WTC11 (cell line): ENCODE measurements at regions not wholly inside any gene's neighbourhood (a gene's known extent, or its start where the extent isn't known, plus 50 kb on each side); places are given as distances from the start of the nearest gene placed in this dataset.
"Not testable (repeated sequence)": the region's sequence is repeated elsewhere in the genome, so short reads cannot be mapped to it uniquely, and the experiment has no call there.

Source experiments
- ATAC-seq: fragments of 200-7000 bp; cut with Tn5 transposase; 2 replicates; pipeline ENCODE4 v1.10.0; 2021; ENCODE audit warnings: mild to moderate bottlenecking, moderate library complexity
- CTCF ChIA-PET: fragments of 300-600 bp; sonication (Branson Sonifier 250); formaldehyde crosslinking; loops from one replicate; lab custom pipeline; 2021; ENCODE audit warnings: antibody characterized with exemption; lab: Charles Lee
- POLR2A ChIA-PET: fragments of 350-600 bp; sonication (Branson Sonifier 250); formaldehyde crosslinking; loops from one replicate; lab custom pipeline; 2021; ENCODE audit warnings: antibody characterized with exemption; lab: Charles Lee
- DNase-seq: peaks from one replicate; pipeline ENCODE4 v3.0.0; 2021; ENCODE audit warnings: low spot score
- H3K27ac Mint-ChIP-seq: 2 replicates; pipeline ENCODE4 v1.8.0; 2021; ENCODE audit warnings: mixed read lengths
- H3K27me3 Mint-ChIP-seq: 2 replicates; pipeline ENCODE4 v1.8.0; 2021; ENCODE audit warnings: low read depth, mild to moderate bottlenecking, moderate library complexity, mixed read lengths
- H3K36me3 Mint-ChIP-seq: 2 replicates; pipeline ENCODE4 v1.8.0; 2021; ENCODE audit warnings: mixed read lengths
- H3K4me1 Mint-ChIP-seq: 2 replicates; pipeline ENCODE4 v1.8.0; 2022; ENCODE audit warnings: mixed read lengths
- H3K4me3 Mint-ChIP-seq: 2 replicates; pipeline ENCODE4 v1.8.0; 2021; ENCODE audit warnings: mild to moderate bottlenecking, moderate library complexity, mixed read lengths
- H3K9me3 Mint-ChIP-seq: 2 replicates; pipeline ENCODE4 v1.8.0; 2021; ENCODE audit warnings: mixed read lengths
- ATF3 ChIP-seq: sonication (generic); formaldehyde crosslinking; conservative IDR thresholded peaks from 2 replicates; pipeline ENCODE4 v1.8.1; 2022; ENCODE audit warnings: mild to moderate bottlenecking, missing genetic modification reagents
- CREB1 ChIP-seq: sonication (generic); formaldehyde crosslinking; IDR thresholded peaks from 2 replicates; pipeline ENCODE4 v1.8.0; 2023; ENCODE audit warnings: mild to moderate bottlenecking, missing genetic modification reagents
- ERG ChIP-seq: fragments of 250-450 bp; sonication (Bioruptor Pico); IDR thresholded peaks from 2 replicates; pipeline ENCODE4 v1.8.0; 2021; ENCODE audit warnings: mild to moderate bottlenecking
- MXD4 ChIP-seq: fragments of 250-450 bp; sonication (Bioruptor Pico); IDR thresholded peaks from 2 replicates; pipeline ENCODE4 v1.8.0; 2021; ENCODE audit warnings: mild to moderate bottlenecking, moderate library complexity, borderline replicate concordance
- ZNF121 ChIP-seq: sonication (generic); formaldehyde crosslinking; IDR thresholded peaks from 2 replicates; pipeline ENCODE4 v1.8.0; 2023; ENCODE audit warnings: missing genetic modification reagents
- TF ChIP-seq, protein P1 (sequence below): fragments of 250-450 bp; sonication (Bioruptor Pico); IDR thresholded peaks from 2 replicates; pipeline ENCODE4 v2.1.2; 2022; ENCODE audit warnings: mild to moderate bottlenecking, moderate library complexity

- TF ChIP-seq, protein P1, sequence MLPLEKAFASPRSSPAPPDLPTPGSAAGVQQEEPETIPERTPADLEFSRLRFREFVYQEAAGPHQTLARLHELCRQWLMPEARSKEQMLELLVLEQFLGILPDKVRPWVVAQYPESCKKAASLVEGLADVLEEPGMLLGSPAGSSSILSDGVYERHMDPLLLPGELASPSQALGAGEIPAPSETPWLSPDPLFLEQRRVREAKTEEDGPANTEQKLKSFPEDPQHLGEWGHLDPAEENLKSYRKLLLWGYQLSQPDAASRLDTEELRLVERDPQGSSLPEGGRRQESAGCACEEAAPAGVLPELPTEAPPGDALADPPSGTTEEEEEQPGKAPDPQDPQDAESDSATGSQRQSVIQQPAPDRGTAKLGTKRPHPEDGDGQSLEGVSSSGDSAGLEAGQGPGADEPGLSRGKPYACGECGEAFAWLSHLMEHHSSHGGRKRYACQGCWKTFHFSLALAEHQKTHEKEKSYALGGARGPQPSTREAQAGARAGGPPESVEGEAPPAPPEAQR (CRISPR knock-in tag): no peak
- TF ChIP-seq ATF3 (no peak), MXD4 (CRISPR knock-in tag) (no peak), CREB1 (CRISPR knock-in tag) (no peak), ZNF121 (no peak), ERG (CRISPR knock-in tag) (no peak)
These were observed 364.7 kb upstream of the DEFB115 start (continued) for GRCh38 chr20:30892541-30893345.

- Mint-ChIP-seq H3K4me3 (peak overlapping the region; percentile 90), H3K4me1 (peaks cover 40% of the 10 kb centered on the region), H3K27me3 (peaks cover 76% of the 10 kb centered on the region)
- H3K9me3 Mint-ChIP-seq, CTCF ChIA-PET, H3K27ac Mint-ChIP-seq, POLR2A ChIA-PET, H3K36me3 Mint-ChIP-seq: not testable (repeated sequence)
- DNase-seq (peak; percentile 44), ATAC-seq (peak; percentile 72)
These were observed 363.8 kb upstream of the DEFB115 start for GRCh38 chr20:30893346-30894314.

- peaks cover 84% of the 10 kb centered on the region for H3K27me3 Mint-ChIP-seq
- H3K27ac Mint-ChIP-seq, POLR2A ChIA-PET, H3K36me3 Mint-ChIP-seq, H3K9me3 Mint-ChIP-seq, DNase-seq, CTCF ChIA-PET: not testable (repeated sequence)
- H3K4me1 Mint-ChIP-seq: peaks cover 42% of the 10 kb centered on the region
- peak; percentile 24 for ATAC-seq
- peak overlapping the region; percentile 90 for H3K4me3 Mint-ChIP-seq
These were observed 362.6 kb upstream of the DEFB115 start for GRCh38 chr20:30894707-30895353.

GRCh38 chr20:30895354-30895711 lies 362.1 kb upstream of the DEFB115 start:
- Mint-ChIP-seq H3K4me3 (peak overlapping the region; percentile 90), H3K27me3 (peaks cover 89% of the 10 kb centered on the region), H3K4me1 (peaks cover 47% of the 10 kb centered on the region)
- H3K9me3 Mint-ChIP-seq, POLR2A ChIA-PET, CTCF ChIA-PET, H3K27ac Mint-ChIP-seq, ATAC-seq, H3K36me3 Mint-ChIP-seq, DNase-seq: not testable (repeated sequence)

DNA sequence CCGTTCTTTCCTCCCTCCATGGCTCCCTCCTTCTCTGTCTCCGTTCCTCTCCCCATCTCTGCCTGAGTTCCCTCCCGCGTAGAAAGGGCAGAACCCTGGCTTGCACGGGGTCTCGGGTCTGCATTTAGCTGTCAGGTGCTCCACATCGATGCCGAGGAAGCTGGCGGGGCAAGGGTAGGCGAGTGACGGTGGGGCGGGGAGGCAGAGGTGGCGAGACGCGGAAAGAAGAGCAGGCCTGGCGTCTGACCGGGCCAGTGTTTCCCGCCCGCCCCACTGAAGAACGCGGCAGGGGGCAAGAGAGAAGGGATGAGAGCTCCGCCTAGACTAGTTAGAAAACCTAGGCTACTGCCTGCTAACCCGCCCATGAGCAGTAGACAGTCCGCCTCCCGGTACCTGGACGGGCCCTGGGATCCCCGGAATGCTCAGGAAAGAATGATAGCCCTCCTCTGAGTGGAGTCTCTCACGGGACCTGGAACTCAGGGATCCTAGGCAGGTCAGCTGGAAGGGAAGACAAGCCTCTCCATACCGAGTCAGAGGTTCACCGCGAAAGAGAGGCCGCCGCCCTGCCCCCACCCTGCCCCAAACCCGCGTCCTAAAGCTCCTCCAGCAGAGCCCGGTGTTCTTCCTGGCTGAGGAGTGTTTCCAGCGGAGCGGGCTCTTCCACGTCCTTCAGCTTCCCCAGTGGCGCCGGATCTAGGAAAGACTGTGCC lies 357.9 kb upstream of the DEFB115 start:
- DNase-seq: peak; percentile 56
- CTCF ChIA-PET: interaction anchor here (0.9 kb wide), 1 partner anchor 9 kb away, joined by 6 read pairs; no protein-coding TSS in a partner anchor

GRCh38 chr20:30900080-30900719 lies 357.3 kb upstream of the DEFB115 start:
- ATAC-seq, POLR2A ChIA-PET, H3K27ac Mint-ChIP-seq, H3K9me3 Mint-ChIP-seq, DNase-seq: not testable (repeated sequence)
- Mint-ChIP-seq H3K36me3 (peaks cover 17% of the 10 kb centered on the region), H3K4me3 (peak overlapping the region; percentile 88), H3K4me1 (peaks cover 29% of the 10 kb centered on the region), H3K27me3 (peaks cover 68% of the 10 kb centered on the region)
- CTCF ChIA-PET: interaction anchor here (0.9 kb wide), 1 partner anchor 9 kb away, joined by 6 read pairs; no protein-coding TSS in a partner anchor

More for the DNA sequence above, 357.9 kb upstream of the DEFB115 start:
- H3K9me3 Mint-ChIP-seq, POLR2A ChIA-PET, H3K27ac Mint-ChIP-seq: not testable (repeated sequence)
- ATAC-seq: peak; percentile 68
- H3K4me3 Mint-ChIP-seq: peak overlapping the region; percentile 88
- peaks cover 33% of the 10 kb centered on the region for H3K4me1 Mint-ChIP-seq
- H3K27me3 Mint-ChIP-seq: peaks cover 74% of the 10 kb centered on the region
- peaks cover 13% of the 10 kb centered on the region for H3K36me3 Mint-ChIP-seq

- H3K9me3 Mint-ChIP-seq, POLR2A ChIA-PET: not testable (repeated sequence)
These were observed 352.2 kb upstream of the DEFB115 start for GRCh38 chr20:30905231-30905630.

More at GRCh38 chr20:30905231-30905630, 352.2 kb upstream of the DEFB115 start:
- CTCF ChIA-PET, ATAC-seq, H3K27ac Mint-ChIP-seq, H3K4me3 Mint-ChIP-seq, DNase-seq: not testable (repeated sequence)
- H3K4me1 Mint-ChIP-seq: peaks cover 21% of the 10 kb centered on the region
- peaks cover 24% of the 10 kb centered on the region for H3K27me3 Mint-ChIP-seq
- H3K36me3 Mint-ChIP-seq: peaks cover 40% of the 10 kb centered on the region
